HCT116 (cell line): ENCODE measurements at regions not wholly inside any gene's neighbourhood (a gene's known extent, or its start where the extent isn't known, plus 50 kb on each side); places are given as distances from the start of the nearest gene placed in this dataset.

ENCODE experiments used
- CTCF ChIP-seq, 3 experiments: fragments of 200-600 bp in 1 of 3; sonication (generic) in 1 of 3; IDR thresholded peaks in 2 of 3; conservative IDR thresholded peaks in 1 of 3; 2 replicates each; pipeline ENCODE4 v1.5.1; 2012 to 2017; ENCODE audit warnings: low read depth in 2 of 3, low read length in 2 of 3, antibody characterized with exemption in 1 of 3, borderline replicate concordance in 1 of 3, control low read depth in 1 of 3, mild to moderate bottlenecking in 1 of 3, mixed read lengths in 1 of 3, mixed run types in 1 of 3, moderate library complexity in 1 of 3; ENCODE audit not compliant: insufficient read depth in 1 of 3
- EZH2 ChIP-seq: fragments of 200-600 bp; sonication (generic); IDR thresholded peaks from 2 replicates; pipeline ENCODE4 v1.6.1; 2017; ENCODE audit warnings: antibody characterized with exemption, mixed run types
- FOSL1 ChIP-seq: IDR thresholded peaks from 2 replicates; pipeline ENCODE4 v1.6.1; 2012; ENCODE audit warnings: low read depth
- MAX ChIP-seq: IDR thresholded peaks from 2 replicates; pipeline ENCODE4 v1.6.1; 2012
- POLR2A ChIP-seq: IDR thresholded peaks from 2 replicates; pipeline ENCODE4 v1.7.0; 2011; ENCODE audit warnings: borderline replicate concordance; ENCODE audit not compliant: insufficient read depth, insufficient read length; ENCODE audit errors: extremely low read depth
- POLR2AphosphoS5 ChIP-seq: IDR thresholded peaks from 2 replicates; pipeline ENCODE4 v1.6.1; 2011; ENCODE audit warnings: mild to moderate bottlenecking, low read depth, low read length, moderate library complexity
- RAD21 ChIP-seq: IDR thresholded peaks from 2 replicates; pipeline ENCODE4 v1.6.1; 2012; ENCODE audit warnings: low read depth, mild to moderate bottlenecking
- SIN3A ChIP-seq: IDR thresholded peaks from 2 replicates; pipeline ENCODE4 v1.6.1; 2012; ENCODE audit warnings: low read depth
- SRF ChIP-seq: IDR thresholded peaks from 2 replicates; pipeline ENCODE4 v1.6.1; 2012; ENCODE audit warnings: low read depth
- TCF7L2 ChIP-seq: IDR thresholded peaks from 2 replicates; pipeline ENCODE4 v1.7.0; 2011; ENCODE audit warnings: borderline replicate concordance, inconsistent platforms; ENCODE audit not compliant: insufficient read depth, insufficient read length; ENCODE audit errors: extremely low read depth
- ZFX ChIP-seq: fragments of 450-650 bp; IDR thresholded peaks from 2 replicates; pipeline ENCODE4 v1.6.1; 2017
- ZNF274 ChIP-seq: fragments of 200-500 bp; sonication (Bioruptor generic); IDR thresholded peaks from 2 replicates; pipeline ENCODE4 v1.6.1; 2014; ENCODE audit warnings: mild to moderate bottlenecking, low read depth, low read length, inconsistent platforms

GRCh38 chr10:90443342-90443741, 414.5 kb downstream of the HTR7 start:
- no peak for TF ChIP-seq CTCF (IDR thresholded peaks at IDR 0.05 in 2 of 3, conservative IDR thresholded peaks at IDR 0.05 in 1 of 3; ENCODE audit: borderline replicate concordance in 1 of 3, insufficient read depth in 1 of 3, low read depth in 2 of 3, low read length in 2 of 3)
- no peak for TF ChIP-seq POLR2AphosphoS5
- no peak for TF ChIP-seq MAX
- no peak for TF ChIP-seq FOSL1
- no peak for TF ChIP-seq ZFX
- no peak for TF ChIP-seq POLR2A
- no peak for TF ChIP-seq RAD21
- TF ChIP-seq EZH2 = no peak
- TF ChIP-seq ZNF274 = no peak
- no peak for TF ChIP-seq TCF7L2
- TF ChIP-seq SRF = no peak
- no peak for TF ChIP-seq SIN3A
